ENCODE measurements at regions not wholly inside any gene's neighbourhood (a gene's known extent, or its start where the extent isn't known, plus 50 kb on each side); places are given as distances from the start of the nearest gene placed in this dataset.
"Not testable (repeated sequence)": the region's sequence is repeated elsewhere in the genome, so short reads cannot be mapped to it uniquely, and the experiment has no call there.

GRCh38 chr21:5251866-5252265 lies 5269.5 kb upstream of the TPTE start:
- DNase-seq: not testable (repeated sequence)

Data from EL (cell line).